K562 (cell line): ENCODE measurements at regions not wholly inside any gene's neighbourhood (a gene's known extent, or its start where the extent isn't known, plus 50 kb on each side); places are given as distances from the start of the nearest gene placed in this dataset.

ENCODE experiments used
- CEBPZ ChIP-seq: fragments of 150-350 bp; IDR thresholded peaks from 2 replicates; pipeline ENCODE4 v1.6.1; 2014; ENCODE audit warnings: low read depth, mild to moderate bottlenecking, low read length, borderline replicate concordance
- RBM14 ChIP-seq: fragments of 200-400 bp; formaldehyde crosslinking; IDR thresholded peaks from 2 replicates; pipeline ENCODE4 v1.6.1; 2018; ENCODE audit warnings: low read depth, mild to moderate bottlenecking, low read length, moderate library complexity, borderline replicate concordance; ENCODE audit not compliant: insufficient read depth
- RREB1 ChIP-seq: fragments of 250-450 bp; sonication (Bioruptor Pico); IDR thresholded peaks from 2 replicates; pipeline ENCODE4 v1.4.0; 2020

GRCh38 chr2:167424803-167425755 is 536.8 kb downstream of the XIRP2 start (continued):
- TF ChIP-seq RREB1 (no peak), CEBPZ (no peak), RBM14 (no peak)
